Stimulated activated CD4-positive, alpha-beta T cell treated with anti-CD3 and anti-CD28 coated beads, Interleukin-1b, Interleukin-23, amount 100 ng/mL, for 24 hours (primary cell): ENCODE measurements at regions not wholly inside any gene's neighbourhood (a gene's known extent, or its start where the extent isn't known, plus 50 kb on each side); places are given as distances from the start of the nearest gene placed in this dataset.

Source experiments
- DNase-seq, 4 experiments: peaks; one replicate each; pipeline ENCODE4 v3.0.0-alpha.2; 2020; ENCODE audit warnings: low read depth in 4 of 4, low spot score in 1 of 4

DNA sequence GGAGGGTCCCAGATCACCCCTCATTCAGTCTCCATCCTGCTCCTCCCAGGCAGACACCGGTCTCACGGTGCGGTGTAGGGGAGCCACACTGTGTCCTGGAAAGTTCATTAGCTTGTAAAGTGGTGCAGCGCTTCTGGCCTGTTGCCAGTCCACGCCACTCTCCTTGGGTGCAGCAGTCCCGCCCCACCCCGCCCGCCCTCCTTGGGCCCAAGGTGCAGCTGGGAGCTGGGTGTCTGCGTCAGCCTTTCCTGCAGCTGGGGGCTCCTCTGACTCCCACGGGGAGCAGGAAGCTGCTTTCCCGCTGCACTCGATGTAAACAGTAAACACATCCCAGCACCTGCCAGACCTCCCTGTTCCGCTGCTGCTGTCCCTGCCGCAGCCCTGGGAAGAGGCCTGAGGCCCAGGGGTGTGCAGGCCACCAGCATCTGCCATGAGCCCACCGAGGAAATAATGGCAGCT lies 53.8 kb upstream of the ASB18 start:
- no peak for DNase-seq

DNA sequence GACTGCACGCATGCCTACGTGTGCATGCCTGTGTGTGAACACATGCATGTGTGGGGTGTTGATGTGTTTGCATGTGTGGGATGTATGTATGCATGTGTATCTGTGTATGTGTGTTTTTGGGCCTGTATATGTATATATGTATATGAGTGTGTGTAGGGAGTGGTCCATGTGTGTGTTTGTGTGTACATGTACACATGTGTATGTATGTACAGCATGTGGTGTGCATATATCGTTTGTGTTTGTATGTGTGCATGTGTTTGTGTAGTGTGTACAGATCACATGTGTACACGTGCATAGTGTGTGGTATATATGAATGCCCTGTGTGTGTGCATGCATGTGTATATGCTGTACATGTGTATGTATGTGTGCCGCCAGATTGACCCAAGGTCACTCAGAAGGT lies 54.2 kb upstream of the ASB18 start:
- no peak for DNase-seq

DNA sequence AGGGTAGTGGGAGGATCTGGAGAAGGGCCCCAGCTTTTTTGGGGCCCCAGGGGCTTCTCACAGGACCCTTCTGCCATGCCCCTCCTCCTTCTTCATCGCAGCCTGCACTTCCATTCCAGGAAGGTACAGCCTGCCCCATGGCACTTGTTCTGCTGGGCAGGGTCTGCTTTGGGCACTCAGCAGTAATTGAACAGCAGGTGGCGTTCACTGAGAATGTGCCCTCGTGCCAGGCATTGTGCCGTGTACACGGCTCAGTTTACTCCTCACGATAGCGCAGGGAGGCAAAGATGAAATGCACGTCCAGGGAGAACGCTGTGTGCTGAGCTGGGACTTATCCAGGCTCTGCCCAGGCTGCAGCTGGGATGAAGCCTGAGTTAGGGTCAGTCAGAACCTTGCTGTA lies 54.8 kb upstream of the ASB18 start:
- no peak for DNase-seq

DNA sequence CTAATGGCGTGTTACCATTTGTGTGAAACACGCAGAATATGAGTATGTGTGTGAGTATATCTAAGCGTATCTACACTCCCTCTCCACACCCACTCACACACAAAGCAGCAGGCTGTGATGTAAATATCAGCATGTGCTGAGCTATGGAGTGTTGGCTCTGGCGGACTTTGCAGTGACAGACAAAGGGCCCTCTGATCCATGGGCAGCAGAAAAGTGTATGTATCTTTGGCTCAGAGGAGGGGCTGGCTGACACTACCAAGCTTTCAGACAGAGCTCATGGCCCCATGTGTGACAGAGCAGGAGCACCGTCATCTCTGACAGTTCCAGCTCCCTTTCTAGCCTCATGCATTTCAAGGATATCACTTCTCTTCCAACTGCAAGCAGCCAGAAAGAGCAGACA lies 57.2 kb upstream of the ASB18 start:
- DNase-seq, result no peak

DNA sequence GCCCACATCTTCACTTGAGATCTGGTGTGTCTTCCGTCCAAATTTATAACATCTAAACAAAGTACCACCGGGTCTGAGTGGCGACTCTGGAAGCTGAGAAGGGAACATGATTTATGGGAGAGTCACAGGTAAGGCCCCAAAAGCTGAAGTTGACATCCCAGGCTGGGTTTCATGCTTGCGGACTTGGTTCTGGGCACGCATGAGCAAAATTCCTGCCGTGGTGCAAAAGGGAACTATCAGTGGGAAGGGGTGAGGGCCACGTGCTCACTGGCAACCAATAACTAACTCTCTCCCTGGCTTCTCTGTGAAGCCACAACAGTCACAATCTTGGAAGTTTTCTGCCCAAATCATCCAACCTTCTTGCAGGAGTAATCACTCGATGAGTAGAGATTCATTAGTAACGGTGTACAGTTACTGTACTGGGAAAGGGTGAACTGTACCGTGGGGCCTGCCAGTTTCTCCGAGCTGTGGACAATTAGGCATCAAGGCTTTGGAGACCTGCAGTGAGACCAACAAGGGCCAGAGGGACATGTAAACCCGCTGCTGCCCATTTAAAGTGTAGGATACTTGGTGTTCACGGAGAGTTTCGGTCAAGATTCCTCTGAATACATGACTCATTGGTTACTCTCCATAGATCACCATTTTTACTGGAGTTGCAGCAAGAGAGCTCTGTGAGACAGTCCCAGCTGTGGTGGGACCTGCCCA lies 69.4 kb upstream of the ASB18 start:
- DNase-seq, result no peak

DNA sequence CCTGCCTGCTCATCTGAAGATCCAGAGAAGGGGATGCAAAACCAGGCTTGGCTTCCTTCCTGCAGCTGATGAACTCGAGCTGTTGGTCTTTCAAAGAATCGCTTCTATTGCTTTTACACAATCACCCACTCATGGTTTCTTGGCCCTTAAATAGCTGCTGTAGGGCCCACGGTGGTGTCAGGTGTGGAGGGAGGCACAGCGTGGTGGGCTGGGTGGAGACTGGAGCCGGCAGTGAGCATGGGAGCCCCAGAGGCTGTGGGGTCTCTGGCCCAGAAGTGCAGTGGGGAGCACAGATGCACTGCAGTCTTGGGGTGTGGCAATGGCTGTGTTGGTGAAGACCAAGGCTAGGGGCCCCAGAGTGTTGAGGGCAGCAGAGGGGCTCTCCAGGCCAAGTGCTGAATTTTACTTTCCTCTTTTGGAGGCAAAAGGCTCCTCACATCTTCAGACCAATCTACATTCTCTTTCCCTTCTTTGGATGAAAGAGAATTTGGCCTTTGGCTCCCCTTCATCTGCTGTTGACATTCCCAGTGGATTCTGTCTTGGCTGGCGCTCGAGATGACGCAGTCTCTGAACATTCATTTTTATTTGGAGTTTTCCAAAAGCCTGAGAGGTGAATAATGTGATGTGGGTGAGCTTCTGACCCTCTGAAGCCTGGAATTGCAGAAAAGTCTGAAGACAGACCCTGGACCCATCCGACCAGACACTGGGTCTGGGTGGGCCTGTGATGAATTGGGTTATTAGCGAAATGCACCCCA lies 70.1 kb upstream of the ASB18 start:
- DNase-seq, result no peak

DNA sequence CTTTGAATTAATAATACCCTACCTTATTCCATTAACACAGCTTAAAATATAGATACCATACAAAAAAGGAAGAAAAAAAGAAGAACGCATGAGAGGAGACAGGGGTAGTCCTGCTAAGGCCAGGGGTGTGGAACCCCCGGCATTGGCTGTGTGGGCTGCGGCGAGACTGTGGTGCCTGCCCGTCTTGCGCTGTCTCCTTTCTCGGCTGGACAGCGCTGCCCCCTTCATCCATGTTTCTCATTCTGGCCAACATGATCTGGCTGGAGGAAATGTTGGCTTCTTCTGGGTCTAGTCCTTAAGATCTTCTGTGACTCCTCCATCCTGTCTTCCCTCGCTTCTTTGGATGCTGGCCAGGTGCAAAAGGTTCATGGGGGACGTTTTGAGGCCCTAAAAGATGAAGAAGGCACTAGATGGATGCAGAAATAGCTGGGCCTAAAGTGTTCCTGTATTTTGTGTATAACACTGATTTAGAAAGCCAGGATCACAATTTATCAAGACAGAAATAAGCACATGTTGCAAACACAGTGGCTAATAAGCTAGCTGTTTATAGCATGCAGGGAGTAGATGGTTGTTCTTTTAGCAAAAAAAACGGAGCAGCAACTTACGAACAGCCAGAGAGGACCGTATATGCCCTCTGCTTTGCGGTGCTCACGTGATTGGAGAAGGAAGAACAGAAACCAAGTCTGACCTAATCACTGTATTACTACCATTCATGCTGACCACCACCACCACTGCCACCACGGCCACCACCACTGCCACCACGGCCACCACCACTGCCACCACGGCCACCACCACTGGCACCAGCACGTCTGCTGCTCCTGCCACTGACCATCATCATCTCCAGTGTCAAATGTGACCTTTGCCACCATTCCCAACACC lies 71.7 kb upstream of the ASB18 start:
- DNase-seq, result no peak

DNA sequence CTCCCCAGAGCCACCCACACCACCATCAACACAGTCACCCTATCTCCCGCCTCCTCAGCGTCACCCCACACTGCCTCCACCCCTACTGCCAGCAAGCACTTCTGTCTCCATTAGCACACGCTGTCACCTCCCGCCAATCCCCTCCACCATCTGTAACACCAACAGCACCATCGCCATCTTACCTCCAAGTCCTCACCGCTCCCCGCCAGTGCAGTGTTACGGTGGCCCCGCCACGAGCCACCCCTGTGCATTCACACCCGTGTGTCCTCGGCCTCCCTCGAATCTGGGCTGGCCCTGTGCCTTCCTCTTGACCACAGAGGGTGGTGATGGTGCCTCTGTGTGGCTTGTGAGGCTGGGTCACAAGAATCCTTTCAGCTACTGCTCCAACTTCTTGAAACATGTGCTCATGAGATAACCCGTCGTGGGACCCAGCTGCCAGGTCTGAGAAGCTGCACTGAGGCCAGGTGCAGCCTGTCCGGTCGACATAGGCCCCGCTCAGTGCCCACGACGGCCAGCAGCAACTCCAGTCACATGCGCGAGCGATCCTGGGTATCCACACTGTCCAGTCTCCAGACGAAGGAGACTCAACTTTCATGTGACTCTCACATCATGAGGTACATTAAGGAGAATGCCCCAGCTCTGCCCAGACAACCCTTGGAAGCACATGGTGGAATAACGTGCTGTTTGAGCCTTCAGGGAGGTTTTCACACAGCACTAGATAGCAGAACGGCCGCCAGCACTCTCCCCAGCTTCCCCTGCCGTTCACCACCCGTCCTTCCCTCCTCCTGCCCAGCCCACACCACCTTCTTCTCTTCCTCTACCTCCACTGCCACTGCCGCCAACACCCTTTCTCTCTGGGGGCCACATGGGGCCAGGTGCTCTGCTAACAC lies 72.6 kb upstream of the ASB18 start:
- DNase-seq, result no peak

DNA sequence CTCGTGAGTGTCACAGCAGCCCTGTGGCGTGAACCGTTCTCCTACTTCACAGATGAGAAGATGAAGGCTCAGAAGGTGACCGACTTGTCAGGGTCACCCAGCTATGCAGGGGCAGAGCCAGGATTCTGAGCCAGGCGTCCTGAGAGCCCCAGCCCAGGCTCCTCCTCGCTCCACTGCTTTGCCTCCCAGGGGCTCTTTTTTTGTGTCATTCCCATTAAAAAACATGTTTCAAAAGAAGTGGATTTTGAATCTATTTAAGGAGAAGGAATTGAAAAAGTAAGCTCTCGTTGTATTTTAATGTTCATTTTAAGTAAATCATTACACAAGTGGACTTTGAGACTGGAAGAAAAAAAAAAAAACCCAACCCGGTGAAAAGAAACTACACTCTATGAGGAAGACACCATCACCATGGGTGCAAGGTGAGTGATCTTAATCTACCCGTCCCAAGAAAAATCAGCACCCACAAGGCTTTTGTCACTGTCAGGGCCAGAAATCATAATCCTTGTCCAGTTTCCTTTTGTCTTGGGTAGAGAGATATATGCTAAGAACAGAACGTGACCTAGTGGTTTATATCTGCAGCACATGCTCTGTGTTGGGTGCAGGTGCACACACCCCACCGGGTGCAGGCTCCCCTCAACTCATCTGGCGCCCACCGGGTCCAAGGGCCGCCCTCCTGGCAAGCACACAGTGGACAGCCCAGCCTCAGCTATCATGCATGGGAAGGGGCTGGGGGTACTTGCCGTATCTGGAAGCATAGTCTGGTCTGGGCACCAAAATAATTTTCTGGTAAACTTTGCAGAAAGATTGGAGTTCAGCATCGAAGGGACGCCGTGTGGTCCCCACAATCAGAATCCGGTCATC lies 73.5 kb upstream of the ASB18 start:
- DNase-seq, result no peak

DNA sequence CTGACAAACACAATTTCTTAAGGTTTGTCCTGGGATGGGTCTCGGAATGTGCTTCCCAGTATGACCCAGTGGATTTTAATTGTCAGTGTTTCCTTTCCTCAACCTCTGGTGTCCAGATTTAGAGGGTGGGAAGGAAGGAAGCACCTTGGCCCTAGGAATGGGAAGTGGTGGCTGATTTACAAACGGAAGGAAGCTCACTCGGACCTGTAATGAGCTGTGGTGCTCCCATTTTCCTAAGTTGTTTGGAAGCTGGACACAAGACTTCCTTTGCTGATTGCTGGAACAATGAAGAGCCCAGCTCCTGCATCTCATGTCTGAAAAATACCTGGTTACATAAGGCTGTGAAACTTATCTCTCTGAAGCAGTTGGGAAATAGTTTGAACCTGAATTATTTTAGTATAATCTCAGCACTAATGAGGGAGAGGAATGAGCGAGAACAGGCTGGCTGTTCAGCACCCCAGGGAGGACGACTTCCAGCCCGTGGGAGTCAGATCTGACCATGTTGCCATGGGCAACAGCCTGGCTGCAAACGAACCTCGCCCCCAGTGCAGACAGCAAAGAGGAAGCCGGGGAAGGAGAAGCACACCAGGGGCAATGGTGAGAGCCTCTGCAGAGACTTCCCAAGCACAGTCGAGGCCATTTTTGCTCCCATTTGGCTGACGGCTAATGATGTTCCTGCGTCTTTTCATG lies 74.4 kb upstream of the ASB18 start:
- DNase-seq, result no peak

DNA sequence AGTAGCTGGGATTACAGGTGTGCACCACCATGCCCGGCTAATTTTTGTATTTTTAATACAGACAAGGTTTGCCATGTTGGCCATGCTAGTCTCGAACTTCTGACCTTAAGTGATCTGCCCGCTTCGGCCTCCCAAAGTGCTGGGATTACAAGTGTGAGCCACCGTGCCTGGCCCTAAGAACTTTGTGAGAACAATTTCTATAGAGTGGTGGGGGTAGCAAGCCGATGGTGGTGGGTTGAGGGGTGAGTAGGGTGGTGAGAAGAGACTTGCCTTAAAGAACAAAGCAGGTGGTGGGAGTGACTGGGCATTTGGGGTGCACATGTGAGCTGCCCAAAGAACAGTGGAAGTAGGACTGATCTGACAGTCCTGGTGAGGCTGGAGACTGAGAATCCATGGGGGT lies 76.0 kb upstream of the ASB18 start:
- no peak for DNase-seq

DNA sequence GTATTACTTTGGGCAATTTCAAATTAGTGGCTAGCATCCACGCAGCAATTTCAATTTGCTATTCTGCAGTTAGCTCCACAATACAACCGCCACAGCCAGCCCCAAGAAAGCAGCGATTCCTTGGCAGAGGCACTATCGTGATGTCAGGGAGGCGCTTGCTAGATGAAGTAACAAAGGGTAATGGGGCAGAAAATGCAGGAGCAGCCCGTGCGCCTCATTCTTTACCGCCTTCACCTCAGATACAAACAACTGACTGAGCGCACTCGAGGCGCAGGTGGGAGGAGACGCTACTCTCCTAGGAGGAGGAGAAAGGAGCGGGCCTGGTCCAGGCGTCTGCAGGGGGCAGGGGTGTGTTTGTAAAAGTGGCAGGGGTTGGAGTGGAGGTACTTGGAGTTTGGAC lies 76.9 kb upstream of the ASB18 start:
- DNase-seq, result no peak

DNA sequence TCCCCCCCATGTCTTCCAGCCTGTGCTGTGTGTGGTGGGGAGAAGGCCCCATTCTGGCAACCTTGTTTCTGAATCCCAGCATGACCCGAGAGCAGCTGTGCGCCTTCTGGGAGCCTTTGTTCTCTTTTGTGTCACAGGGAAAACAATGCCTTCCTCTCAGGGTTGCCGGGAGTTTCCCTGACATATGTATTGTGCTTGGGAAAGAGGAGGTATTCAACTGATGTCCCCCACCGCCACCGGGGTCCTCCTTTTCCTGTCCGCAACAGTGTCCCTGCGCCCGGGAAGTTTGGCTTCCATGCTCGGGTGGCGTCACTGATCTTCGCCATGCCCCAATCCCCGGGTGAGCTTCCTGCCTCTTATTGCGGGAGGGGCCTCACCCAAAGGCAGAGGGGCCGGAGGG lies 77.5 kb upstream of the ASB18 start:
- no peak for DNase-seq

DNA sequence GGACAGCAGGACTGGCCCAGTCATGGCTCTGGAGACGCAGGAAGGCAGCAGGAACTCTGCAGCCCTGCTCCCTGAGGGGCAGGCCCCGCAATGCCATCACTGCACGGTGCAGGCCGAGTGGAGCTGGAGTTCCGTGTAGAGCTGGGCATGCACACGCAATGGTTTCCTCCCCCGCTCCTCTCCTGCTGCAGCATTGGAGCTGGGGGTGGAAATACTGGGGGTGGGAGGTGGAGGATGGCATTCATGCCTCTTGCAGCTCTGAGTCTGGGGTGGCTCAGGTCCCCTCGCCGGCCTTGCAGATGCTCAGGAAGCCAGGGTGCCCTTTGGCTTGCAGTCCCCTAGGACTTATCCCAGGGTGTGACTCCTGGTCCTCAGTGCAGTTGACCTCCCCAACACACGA lies 78.3 kb upstream of the ASB18 start:
- no peak for DNase-seq

DNA sequence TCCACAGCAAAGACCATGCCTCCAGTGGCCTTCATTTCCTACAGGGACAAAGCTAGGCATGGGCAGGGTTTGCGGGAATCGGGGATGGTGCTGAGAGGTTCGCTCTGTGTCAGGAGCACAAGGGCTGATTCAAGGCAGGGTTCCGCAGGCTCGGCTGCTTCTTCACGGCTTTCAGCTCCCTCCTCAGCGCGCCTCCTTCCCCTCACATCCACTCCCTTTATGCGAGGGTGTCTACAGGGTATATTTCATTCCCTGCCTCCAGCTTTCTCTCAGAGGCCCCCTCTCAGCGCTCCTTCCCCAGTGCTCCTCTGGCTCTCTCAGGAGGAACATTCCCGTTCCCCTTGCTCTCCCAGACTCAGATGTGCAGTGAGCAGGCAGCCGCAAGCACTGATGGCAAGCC lies 78.7 kb upstream of the ASB18 start:
- DNase-seq, result no peak

DNA sequence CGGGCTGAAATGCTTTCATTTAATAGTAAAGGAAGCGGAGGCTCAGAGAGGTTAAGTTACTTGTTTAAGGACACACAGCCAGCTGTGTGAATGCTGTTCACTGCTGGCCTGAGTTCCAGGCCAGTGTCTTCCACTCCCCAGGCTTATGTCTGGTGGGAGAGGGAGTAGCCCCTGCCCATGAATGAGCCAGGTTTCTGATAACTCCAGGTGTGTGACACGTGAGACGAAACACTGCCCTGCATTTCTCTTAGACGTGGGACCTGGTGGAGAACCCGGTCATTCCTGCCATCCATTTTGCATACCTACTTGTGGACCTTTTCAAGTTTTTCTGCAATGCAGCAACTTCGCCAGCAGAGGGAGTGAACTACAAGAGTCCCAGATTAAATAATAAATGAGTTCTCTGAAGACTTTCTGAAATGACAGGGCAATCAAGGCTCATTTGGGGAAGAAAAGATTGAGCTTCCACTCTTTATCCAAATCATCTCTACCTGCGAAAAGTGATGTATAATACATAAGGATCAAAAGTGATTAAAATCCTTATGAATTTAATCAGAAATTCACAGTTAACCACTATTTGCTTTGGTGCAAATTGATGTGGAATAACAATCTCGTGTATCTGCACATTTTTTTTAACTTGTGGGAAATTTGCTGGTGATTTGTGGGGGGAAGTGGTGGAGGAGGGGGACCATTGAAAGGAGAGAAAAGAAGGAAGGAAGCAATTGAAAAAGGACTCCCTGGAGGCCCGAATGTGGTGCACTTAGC lies 79.4 kb upstream of the ASB18 start:
- peak in 3 of 4 experiments; percentile 9 to 34 (median 17) for DNase-seq

DNA sequence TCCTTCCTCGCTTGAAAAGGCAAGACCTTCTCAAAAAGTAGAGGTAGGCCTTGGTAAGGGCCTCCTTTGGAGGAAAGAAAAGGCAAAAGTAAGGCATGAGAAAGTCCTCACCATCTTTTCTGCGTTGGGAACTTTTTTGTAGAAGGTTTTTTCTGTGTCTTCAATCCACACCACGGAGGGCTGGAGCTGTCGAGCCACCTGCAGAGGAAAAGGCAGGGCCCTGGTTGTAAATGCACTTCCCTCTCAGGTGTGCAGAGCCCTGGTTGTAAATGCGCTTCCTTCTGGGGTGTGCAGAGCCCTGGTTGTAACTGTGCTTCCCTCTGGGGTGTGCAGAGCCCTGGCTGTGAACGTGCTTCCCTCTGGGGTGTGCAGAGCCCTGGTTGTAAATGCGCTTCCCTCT lies 80.2 kb upstream of the ASB18 start:
- DNase-seq, result no peak

DNA sequence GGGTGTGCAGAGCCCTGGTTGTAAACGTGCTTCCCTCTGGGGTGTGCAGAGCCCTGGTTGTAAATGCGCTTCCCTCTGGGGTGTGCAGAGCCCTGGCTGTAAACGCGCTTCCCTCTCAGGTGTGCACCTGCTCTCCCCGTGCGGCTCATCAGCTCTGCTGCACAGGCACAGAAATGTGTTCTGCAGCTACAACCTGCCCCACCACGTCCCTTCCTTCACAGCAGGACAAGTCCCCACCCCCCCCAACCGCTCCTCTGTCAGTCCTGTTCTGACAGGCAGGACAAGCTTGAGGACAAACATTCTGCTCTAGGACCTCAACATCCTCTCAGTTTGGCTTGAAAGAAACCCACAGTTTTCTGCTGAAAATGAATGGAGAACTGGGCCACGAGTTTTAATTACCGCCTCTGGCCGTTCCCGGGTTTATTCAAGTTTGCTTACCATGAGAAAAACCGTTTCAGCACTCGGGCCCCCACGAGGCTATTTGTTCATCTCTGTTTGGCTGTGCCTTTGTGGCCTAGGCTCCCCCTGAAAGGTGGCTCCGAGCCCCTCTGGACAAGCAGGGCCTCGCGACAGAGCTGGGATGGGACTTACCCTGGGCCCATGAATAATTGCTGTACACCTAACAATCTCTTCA lies 81.0 kb upstream of the ASB18 start:
- DNase-seq, result no peak
